ENCODE measurements at regions not wholly inside any gene's neighbourhood (a gene's known extent, or its start where the extent isn't known, plus 50 kb on each side); places are given as distances from the start of the nearest gene placed in this dataset.
A peak's percentile ranks its signal among the peaks of the same experiment; 100 is the strongest.

- Histone ChIP-seq H3K9me3 (ENCODE audit: control insufficient read depth in 1 of 2, insufficient read depth in 1 of 2, low read length in 2 of 2) (no peaks in the 10 kb centered on the region), H3K36me3 (ENCODE audit: insufficient read depth, low read length) (no peaks in the 10 kb centered on the region), H3K4me1 (ENCODE audit: insufficient read depth, low read length) (peaks cover 56% of the 10 kb centered on the region), H3K4me3 (ENCODE audit: low read length) (no peak overlapping the region), H3K27me3 (ENCODE audit: control insufficient read depth in 1 of 2, insufficient read depth in 2 of 2, low read length in 2 of 2) (no peaks in the 10 kb centered on the region), H3K27ac (ENCODE audit: low read depth in 1 of 2, low read length in 2 of 2) (peak overlapping the region in 1 of 2 donors; percentile 4)
- no peak for TF ChIP-seq CTCF (IDR thresholded peaks at IDR 0.05)
- Mint-ChIP-seq H3K9me3 (no peaks in the 10 kb centered on the region), H3K27me3 (no peaks in the 10 kb centered on the region), H3K27ac (peak overlapping the region; percentile 93), H3K4me1 (ENCODE audit: low read depth) (peaks cover 77% of the 10 kb centered on the region), H3K36me3 (ENCODE audit: low read depth) (no peaks in the 10 kb centered on the region), H3K4me3 (no peak overlapping the region)
- ChIA-PET POLR2A (interaction anchor here (4.1 to 16.9 kb wide), 3 partner anchors 21 to 82 kb away, joined by 19 to 484 read pairs (median 379); partner anchors contain the start of gene RASGRP1), CTCF (interaction anchor here (3.6 kb wide), 1 partner anchor 44 kb away, joined by 14 read pairs; no protein-coding TSS in a partner anchor)
- intact Hi-C loops (cut with DNase I, micrococcal nuclease), result loop anchor here in 1 of 2 experiments (5.0 kb wide), 1 partner anchor 39 kb away; no protein-coding TSS in a partner anchor
- ATAC-seq (ENCODE audit: poor library complexity) (no peak), DNase-seq (no peak)
Measured at GRCh38 chr15:38646716-38647115, 82.1 kb upstream of the RASGRP1 start.

- no peak for DNase-seq
- no peak overlapping the region for H3K4me3 ChIP-seq (ENCODE audit: low read length)
- ChIA-PET CTCF (interaction anchor here (3.6 to 6.5 kb wide), 2 partner anchors 43 to 83 kb away, joined by 14 to 60 read pairs; partner anchors contain the start of gene RASGRP1), POLR2A (interaction anchor here (1.6 to 16.9 kb wide), 6 partner anchors 9 to 83 kb away, joined by 7 to 484 read pairs (median 14); partner anchors contain the start of gene RASGRP1)
- H3K9me3 Mint-ChIP-seq, result no peaks in the 10 kb centered on the region
- no peak for ATAC-seq (ENCODE audit: poor library complexity)
- TF ChIP-seq CTCF (IDR thresholded peaks at IDR 0.05), result no peak
- intact Hi-C loops (cut with DNase I, micrococcal nuclease), result loop anchor here in 1 of 2 experiments (5.0 kb wide), 1 partner anchor 40 kb away; no protein-coding TSS in a partner anchor
- peak overlapping the region in 1 of 2 donors; percentile 20 for H3K27ac ChIP-seq (ENCODE audit: low read depth in 1 of 2, low read length in 2 of 2)
- H3K27ac Mint-ChIP-seq, result peak overlapping the region; percentile 93
- no peaks in the 10 kb centered on the region for H3K27me3 Mint-ChIP-seq
- no peaks in the 10 kb centered on the region for H3K9me3 ChIP-seq (ENCODE audit: control insufficient read depth in 1 of 2, insufficient read depth in 1 of 2, low read length in 2 of 2)
- no peaks in the 10 kb centered on the region for H3K36me3 ChIP-seq (ENCODE audit: insufficient read depth, low read length)
- no peaks in the 10 kb centered on the region for H3K27me3 ChIP-seq (ENCODE audit: control insufficient read depth in 1 of 2, insufficient read depth in 2 of 2, low read length in 2 of 2)
- peak overlapping the region; percentile 4 for H3K4me3 Mint-ChIP-seq
- peaks cover 62% of the 10 kb centered on the region for H3K4me1 ChIP-seq (ENCODE audit: insufficient read depth, low read length)
- no peaks in the 10 kb centered on the region for H3K36me3 Mint-ChIP-seq (ENCODE audit: low read depth)
- H3K4me1 Mint-ChIP-seq (ENCODE audit: low read depth), result peaks cover 81% of the 10 kb centered on the region
Measured at GRCh38 chr15:38647683-38648082, 83.1 kb upstream of the RASGRP1 start.

GRCh38 chr15:38648121-38648843 lies 83.7 kb upstream of the RASGRP1 start:
- Mint-ChIP-seq H3K9me3 (no peaks in the 10 kb centered on the region), H3K27ac (peak overlapping the region; percentile 93), H3K4me3 (peak overlapping the region; percentile 72), H3K36me3 (ENCODE audit: low read depth) (no peaks in the 10 kb centered on the region), H3K4me1 (ENCODE audit: low read depth) (peaks cover 81% of the 10 kb centered on the region), H3K27me3 (no peaks in the 10 kb centered on the region)
- Histone ChIP-seq H3K4me3 (ENCODE audit: low read length) (no peak overlapping the region), H3K27ac (ENCODE audit: low read depth in 1 of 2, low read length in 2 of 2) (peak overlapping the region; percentile 20 to 27), H3K27me3 (ENCODE audit: control insufficient read depth in 1 of 2, insufficient read depth in 2 of 2, low read length in 2 of 2) (no peaks in the 10 kb centered on the region), H3K36me3 (ENCODE audit: insufficient read depth, low read length) (no peaks in the 10 kb centered on the region), H3K9me3 (ENCODE audit: control insufficient read depth in 1 of 2, insufficient read depth in 1 of 2, low read length in 2 of 2) (no peaks in the 10 kb centered on the region), H3K4me1 (ENCODE audit: insufficient read depth, low read length) (peaks cover 66% of the 10 kb centered on the region)
- ChIA-PET CTCF (interaction anchor here (1.0 to 6.5 kb wide), 4 partner anchors 14 to 84 kb away, joined by 3 to 60 read pairs (median 11); partner anchors contain the start of gene RASGRP1), POLR2A (interaction anchor here (0.7 to 16.9 kb wide), 8 partner anchors 9 to 91 kb away, joined by 3 to 484 read pairs (median 8); partner anchors contain the start of gene RASGRP1)
- intact Hi-C loops (cut with DNase I, micrococcal nuclease), result loop anchor here in 1 of 2 experiments (5.0 kb wide), 1 partner anchor 41 kb away; no protein-coding TSS in a partner anchor
- DNase-seq, result no peak
- ATAC-seq (ENCODE audit: poor library complexity), result no peak
- no peak for TF ChIP-seq CTCF (IDR thresholded peaks at IDR 0.05)

All from CD4-positive, alpha-beta T cell (primary cell).